ENCODE measurements at regions not wholly inside any gene's neighbourhood (a gene's known extent, or its start where the extent isn't known, plus 50 kb on each side); places are given as distances from the start of the nearest gene placed in this dataset.

GRCh38 chr4:74635074-74635473, 159.2 kb downstream of the BTC start:
- no peak for TF ChIP-seq CTCF (IDR thresholded peaks at IDR 0.05)
- no peak for TF ChIP-seq POLR2A (IDR thresholded peaks at IDR 0.05)
